Stimulated activated CD4-positive, alpha-beta T cell treated with anti-CD3 and anti-CD28 coated beads, Interleukin-2, amount 100 ng/mL, for 24 hours (primary cell): ENCODE measurements at regions not wholly inside any gene's neighbourhood (a gene's known extent, or its start where the extent isn't known, plus 50 kb on each side); places are given as distances from the start of the nearest gene placed in this dataset.

ENCODE experiments used
- DNase-seq, 2 donors: peaks; one replicate each; pipeline ENCODE4 v3.0.0-alpha.2; 2020

DNA sequence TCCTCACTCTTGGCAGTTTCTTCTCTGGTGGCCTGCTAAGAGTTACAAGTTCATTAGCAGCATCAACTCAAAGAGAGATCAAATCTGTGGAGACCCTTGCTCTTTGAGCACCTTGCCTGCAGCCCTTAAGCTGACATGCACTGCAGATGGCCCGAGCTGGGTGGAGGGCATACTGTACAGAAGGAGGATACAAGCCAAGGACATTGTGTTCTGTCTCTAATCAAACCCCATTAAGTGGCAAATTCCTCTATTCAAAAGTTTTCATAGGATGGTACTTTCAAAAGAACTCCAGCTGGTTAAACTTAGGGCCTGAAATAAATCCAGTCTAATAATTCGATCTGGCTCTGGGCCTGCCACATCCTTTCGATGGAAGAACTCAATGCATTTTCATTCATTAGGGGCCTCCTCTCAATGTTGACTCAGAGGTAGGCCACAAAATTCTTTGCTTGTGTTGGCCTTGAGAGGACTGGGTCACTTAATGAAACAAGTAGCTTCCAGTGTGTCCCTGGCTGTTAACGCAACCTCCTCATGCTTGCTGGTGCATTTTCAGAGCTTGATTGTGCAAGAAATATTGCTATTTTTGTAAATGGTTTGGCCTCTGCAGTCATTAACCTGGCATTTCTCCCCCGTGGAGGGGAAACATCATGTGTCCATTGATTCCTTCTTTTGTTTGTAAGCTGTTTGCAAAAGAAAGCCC, 318.2 kb downstream of the NUAK1 start:
- no peak for DNase-seq

DNA sequence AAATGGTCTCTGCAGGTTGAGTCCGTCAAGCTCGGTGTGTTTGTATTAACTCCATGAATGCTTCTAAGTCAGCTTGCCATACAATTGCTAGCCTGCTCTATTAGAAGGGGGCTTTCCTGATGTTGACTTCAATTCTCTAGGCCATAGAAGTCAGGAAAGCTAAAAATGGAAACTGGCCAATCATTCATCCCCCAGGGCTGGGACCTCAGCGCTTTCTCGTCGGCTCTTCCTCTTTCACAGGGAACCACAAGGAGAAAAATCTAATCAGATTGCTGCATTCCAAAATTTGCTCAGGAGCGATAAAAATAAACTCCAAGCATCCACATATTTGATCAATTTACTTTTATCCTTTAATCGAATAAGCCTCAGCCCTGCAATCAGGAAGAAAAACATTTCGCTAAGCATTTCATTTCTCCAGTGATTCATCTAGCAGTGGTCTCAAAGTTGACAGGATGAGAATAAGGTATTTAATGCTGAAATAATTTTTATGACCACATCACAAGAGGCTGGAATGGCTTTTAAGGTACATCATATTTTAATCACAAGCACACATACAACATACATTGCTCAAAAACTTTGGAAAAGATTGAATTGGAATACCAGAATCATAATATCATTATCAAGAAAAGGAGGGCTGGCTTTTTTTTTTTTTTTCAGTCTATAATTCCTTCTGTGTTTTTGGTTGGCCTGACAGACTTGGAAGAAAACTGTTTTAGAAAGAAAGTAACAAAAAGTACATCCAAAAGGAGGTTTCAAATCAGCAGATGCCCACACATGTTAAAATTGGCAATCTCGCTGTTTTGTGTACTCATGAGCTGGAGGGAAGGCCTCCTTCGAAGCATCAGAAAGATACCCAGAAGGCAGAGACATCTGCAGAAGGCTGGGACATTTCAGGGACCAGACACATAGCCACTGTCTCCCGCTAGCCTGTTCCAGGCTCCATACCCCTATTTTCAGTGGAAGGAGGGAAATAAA, 316.3 kb downstream of the NUAK1 start:
- DNase-seq = no peak

DNA sequence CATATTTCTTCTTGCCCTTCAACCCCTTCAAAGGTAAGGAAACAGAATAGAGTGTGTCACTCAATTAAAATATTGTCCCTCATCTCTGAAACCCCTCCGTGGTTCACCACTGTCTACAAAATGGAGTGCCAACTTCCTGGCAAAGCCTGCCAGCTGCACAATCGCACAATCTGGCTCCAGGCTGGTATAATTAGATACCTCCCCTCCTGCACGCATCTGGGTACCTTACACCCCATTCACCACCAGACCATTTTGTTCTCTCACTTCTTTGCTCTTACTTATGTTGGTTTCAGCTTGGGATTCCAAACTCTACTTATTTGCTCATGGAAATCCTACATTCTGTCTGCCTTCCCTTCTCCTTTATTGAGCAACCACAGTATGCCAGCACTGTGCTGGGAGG, 314.9 kb downstream of the NUAK1 start:
- no peak for DNase-seq

DNA sequence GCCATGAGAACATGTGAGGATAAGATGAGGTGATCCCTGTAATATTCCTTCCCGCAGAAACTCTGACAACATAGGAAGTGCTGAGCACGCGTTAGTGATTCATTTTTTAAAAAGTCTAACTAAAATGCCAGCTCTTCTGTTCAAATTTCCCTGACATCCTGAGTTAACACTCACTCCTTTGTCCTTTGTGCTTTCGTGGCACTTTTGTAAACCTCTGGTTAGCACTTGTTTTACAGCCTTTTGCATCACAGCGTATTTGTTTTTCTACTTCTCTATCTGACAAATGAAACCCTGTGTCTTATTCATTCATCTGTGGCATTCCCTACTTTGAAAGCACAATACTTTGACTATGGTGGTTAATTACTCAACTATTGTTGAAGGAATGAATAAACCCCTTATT, 313.6 kb downstream of the NUAK1 start:
- DNase-seq = no peak

DNA sequence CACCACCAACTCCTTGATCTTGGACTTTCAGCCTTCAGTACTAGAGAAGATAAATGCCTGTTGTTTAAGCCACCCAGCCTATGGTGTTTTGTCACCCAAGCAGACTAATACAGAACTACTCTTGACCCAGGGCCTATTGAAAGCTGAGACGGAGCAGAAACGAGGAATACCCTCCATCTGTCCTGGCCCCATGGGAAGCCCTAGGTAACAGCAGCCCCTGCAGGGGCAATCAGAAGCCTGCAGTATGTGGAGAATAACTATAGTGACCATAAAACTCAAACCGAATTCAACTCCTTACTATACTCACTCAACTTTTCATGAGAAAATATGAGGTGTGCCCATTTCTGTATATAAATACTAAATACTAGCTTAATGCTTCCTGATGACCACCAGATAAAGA, 307.4 kb downstream of the NUAK1 start:
- no peak for DNase-seq

DNA sequence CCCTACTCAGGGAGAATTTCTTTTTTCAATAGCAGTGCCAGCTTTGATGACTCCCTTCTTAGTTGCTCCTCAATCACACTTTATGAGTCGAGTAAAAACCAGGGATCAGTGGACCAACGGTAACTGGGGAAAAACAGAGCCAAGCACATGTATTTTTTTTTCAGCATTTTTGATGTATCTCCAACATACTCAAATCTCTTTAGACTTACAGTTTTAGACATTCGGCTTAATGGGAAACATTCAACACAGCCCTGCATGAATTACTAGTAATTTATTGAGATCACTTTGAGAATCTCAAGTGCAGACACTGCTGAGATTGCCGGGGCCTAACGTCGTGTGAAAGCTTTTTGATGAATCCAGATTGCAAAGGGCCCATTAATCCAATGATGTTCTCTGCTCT, 306.7 kb downstream of the NUAK1 start:
- DNase-seq = no peak

DNA sequence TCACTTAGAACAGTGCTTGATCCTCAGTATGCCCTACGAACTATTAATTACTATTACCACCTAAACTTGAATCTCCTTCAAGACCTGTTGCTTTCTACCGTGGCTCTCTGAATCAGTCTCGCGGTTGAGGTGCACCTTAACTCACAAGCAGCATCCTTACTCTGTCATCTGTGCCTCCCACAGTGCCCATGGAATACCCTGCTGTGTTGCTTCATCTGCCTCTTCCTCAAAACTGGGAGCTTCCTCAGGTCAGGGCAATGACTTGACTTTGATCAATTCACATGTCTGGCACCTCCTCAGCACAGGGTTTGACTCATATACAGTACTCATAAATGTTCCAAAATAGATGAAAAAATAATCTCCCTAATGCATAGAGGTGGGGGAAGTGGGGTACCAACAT, 305.9 kb downstream of the NUAK1 start:
- DNase-seq = no peak

DNA sequence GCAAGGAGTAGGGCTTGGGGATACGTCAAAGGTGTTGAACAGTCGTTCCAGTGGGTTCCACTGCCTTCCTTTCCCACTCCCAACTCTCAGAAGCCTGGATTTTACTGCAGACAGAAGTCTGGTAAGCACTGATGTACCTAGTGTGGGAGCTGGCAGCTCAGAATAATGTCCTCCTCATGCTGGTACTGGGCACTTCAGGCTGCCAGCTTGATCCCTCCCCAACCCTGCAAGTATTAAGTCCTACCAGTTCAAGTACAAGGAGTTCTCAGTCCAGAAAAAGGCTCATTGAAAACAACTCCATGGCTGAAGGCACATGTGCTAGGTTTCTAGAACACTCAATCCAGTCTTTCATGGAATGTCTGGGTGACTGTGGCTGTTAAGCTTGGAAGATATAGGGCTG, 304.3 kb downstream of the NUAK1 start:
- no peak for DNase-seq

DNA sequence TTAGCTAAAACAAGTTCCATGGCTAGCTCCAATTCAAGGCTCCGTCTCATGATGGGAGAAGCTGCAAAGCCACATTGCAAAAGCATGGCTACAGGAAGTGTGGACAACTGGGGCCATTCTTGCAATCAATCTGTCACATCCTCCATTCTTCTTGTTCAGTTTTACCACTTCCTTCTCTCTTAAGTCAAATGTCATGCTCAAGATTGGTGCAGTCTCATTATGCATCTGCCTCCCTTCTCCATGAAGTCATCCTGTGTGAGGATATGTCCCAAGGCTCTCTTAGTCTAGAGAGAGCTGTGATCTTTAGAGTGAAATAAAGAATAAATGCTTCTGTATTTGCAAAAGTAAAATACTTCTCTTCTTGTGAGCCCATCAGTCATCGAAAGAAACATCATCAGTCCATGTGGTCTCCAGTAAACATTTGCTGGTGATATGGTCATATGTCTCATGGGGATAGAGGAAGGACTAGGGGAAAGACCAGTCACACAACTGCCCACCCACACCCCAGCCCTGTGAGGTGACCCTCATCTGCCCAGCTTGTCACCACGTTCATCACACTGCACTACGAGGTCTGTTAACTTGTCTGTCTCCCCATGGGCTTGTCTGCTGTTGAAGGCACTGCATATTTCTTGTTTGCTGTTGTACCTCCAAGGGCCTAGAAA, 303.0 kb downstream of the NUAK1 start:
- no peak for DNase-seq

DNA sequence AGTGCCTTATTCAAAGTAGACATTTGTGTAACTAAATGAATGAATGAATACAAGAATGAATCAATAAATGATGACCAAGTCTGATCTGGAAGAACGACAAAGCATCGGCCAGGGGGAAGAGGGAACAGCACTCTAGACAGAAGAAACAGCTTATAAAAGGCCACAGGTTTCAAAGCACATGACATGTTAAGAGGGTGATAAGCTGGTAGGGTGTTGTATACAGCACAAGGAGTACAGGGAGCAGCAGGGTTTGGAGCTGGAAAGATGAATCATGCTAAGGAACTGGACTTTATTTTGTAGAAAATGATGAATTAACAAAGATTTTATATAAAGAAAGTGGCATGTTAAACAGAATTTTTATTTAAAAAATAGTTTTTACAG, 302.5 kb downstream of the NUAK1 start:
- DNase-seq = no peak

DNA sequence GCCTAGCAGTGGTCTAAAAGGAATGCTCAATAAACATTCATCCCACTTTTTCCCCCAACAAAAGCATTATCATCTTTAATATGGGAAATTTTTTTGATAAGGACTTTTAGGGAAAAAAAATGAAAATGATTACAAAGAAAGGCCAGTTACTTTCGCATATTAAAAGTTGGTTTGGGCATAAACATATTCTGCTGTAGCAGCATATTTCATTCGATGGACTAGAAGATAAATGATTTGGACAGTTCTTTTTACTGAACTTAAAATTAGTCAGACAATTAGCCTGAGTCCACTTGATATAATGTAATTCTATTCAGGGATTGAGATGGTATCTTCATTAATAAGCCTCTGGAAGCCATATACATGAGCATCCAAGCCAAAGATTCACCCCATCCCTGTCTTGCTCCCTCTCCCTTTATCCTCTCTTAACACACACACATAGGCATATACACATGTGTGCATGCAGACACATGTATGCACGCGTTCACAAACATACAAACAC, 299.1 kb downstream of the NUAK1 start:
- no peak for DNase-seq

DNA sequence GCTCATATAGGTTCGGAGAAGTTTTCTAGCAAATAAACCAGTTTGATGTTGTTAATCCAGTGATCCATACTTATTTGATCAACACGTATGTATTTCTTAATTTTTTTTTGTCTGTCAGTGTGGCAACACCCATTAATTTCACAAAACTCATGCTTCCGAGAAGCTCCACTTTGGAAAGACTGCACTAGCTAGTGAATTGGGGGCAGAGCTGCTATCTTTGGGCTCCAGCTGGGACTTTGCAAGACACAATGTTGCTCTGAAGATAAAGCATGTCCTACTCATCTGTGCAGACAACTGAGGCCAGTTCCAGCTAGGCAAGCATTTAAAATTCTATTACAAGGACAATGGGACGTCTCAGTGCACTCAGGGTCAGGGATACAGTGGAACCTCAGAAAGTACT, 298.4 kb downstream of the NUAK1 start:
- DNase-seq = no peak

DNA sequence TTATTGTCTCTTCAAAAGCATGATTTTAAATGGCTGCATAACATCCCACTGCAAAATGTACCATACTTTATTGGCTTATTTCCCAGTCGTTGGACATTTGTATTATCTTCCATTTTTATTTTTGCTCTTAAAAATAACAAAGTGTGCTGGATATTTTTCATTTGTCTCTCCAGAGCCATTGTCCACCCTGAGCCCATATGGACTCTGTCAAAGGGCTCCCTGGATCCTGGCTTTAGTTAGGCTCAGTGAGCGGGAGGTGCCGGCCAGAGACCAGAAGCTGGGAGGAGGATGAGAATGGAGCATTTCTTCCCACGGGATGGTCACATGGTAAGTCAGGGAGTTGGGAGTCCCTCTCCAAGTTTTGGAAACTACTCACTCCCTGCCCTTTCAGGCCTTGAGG, 296.9 kb downstream of the NUAK1 start:
- no peak for DNase-seq

DNA sequence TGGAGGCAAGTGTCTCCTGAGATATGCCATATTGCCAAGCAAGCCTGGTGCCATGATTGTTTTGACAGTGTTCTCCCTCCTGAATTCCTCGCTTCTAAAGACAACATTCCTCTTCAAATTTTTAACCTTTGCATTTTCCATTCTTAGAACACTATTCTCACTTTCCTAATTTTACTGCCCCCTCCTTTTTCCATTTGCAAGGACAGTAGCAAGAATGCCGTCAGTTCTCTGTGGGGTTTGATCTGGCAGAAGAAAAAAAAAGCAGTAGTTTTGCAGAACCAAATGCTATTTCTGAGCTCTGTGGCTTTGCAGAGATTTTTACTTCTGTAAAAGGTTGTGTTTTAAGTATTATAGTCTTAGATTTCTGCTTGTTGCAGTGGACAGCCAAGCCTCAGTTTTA, 295.2 kb downstream of the NUAK1 start:
- no peak for DNase-seq

DNA sequence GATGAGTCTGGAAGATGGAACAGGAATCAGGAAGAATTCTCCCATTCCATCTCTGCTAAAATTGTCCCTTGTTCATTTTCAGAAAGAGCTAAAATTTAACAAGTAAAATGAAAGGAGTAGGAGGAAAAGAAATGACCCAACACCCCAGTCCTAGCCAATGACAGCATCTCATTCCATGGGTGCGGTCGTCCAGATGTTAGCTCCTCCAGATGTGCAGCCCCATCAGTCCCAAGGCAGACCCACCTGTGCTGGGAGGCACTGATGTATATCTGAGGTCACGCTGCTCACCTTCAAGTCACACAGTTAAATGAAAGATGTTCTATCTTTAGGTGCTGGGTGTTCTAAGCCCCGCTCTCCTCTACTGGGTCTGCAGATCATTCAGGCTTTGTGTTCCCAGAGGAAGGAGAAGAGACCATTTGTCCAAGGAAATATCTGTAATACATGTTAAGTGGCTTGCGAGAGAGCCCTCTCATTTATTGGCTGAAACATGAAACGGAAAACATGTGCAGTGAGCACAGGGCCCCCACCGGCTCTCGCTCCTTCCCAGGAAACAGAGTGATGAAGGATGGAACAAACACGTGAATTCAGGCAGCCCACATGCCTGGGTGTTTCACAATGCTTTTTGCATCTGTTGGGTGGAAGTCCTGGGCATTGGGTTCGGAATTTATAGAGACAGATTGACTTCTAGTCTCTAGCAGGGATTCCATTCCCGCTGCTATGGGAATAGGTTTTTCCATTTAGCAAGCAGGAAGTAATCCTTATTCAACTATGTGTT, 294.6 kb downstream of the NUAK1 start:
- no peak for DNase-seq

DNA sequence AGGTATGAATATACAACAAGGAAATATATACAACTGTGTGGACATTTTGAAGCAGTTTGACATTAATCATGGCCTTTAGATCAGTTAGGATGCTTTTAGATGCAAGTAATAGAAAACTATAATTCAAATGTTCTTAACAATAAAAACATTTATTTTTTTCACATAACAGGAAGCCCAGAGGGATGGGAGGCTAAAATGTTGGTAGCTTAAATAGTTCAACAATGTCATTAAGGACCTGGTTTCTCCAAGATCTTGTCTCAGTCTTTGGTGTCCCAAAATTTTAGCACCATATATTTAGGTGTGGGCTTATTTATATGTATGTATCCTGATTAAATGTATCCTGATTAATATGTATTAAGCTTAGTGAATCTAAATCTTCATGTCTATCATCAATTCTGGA, 292.4 kb downstream of the NUAK1 start:
- no peak for DNase-seq

DNA sequence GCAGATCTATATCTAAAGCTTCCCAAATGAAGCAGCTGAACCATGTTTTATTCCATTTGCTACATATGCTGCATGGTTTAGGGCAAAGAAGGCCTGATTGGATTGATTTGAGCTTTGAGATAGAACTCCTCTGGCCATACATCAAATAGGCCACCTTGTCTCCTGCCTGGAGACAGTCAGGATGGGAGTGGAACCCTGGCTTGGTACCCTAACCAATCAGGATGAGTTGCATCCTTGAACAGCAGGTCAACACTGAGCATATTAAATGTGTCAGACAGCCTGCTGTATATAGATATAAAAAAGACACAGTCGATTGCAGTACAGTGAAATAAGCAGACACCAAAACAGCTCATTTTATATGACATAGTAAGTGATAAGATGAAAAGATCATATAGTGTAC, 291.7 kb downstream of the NUAK1 start:
- no peak for DNase-seq

DNA sequence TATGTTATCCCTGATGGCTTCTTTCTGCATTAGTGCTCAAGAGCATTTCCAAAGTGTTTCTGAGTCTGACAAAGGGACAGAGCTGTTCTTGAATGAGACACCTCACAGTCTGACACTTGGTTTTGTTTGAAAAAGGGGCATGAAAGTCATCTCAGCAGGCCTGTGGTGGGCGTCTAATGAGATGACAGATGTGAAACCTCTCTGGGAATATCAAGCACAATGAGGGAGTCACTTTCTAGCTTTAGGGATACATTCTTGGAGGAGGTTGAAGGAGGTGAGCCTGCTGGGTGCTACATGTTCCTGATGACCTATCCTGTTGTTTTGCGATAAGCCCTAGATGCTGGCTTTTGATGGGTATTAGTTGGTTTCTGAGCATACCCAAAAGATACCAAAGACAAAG, 290.5 kb downstream of the NUAK1 start:
- no peak for DNase-seq

DNA sequence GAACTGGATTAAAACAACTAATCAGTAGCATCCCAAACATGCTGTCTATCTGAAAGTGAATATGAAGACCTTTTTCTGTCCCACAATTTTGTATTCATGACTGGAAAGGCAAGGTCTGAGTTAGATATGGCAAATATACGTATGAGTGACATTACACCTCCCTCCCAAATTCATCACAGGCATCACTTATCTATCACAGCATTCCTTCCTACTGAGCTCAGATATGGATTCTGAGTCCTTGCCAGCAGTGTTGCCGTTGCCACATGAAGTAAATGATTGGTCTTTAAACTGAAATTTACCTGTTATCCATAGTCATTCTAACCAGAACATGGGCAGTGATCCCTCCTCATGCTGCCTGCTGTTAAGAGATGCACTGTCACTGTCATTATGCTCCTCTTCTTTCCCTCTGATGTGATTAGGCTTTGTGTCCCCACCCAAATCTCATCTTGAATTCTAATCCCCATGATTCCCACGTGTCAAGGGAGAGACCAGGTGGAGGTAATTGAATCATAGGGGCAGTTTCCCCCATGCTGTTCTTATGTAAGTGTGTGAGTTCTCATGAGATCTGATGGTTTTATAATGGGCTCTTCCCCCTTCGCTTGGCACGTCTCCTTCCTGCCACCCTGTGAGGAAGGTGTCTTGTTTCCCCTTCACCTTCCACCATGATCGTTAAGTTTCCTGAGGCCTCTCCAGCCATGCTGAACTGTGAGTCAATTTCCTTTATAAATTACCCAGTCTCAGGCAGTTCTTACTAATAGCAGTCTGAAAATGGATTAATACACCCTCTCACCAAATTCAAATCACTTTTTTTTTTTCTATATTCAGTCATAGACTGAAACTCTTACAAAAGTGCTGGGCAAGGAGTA, 288.4 kb downstream of the NUAK1 start:
- DNase-seq = no peak

DNA sequence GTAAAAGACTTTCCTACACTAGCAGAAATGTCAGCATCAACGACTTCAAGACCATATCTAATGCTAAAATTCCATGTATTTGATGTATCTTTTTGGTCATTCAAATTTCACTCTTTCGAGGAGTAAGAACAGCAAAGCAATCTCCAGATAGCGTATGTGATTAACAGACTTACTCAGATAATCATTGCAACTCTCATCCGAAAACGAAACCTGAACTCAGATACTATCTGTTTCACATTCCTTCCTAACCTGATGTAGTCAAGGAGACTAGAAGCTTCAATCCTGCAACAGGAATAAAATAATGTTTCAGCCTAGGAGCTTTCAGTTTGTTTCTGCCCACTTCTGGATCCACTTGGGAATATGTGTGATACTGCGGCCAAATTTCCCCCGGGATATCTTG, 286.3 kb downstream of the NUAK1 start:
- no peak for DNase-seq

DNA sequence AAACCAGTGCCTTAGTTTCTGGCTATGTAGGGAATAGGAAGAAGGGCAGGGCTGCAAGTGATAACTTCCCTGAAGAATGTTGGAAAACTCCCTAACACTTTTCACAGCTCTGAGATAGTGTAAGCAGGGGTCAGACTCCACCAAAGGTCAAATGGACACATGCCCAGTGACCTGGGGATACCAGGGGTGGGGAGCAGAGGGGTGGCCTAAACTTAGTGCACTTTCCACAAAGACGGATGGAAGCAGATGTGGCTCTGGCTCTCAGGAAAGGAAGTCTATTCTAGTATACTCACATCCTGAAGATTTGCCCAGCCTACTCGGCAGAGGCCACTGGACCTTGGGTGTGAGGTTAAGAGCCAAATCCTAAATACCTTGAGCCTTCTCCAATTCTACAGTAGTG, 285.8 kb downstream of the NUAK1 start:
- DNase-seq = no peak

DNA sequence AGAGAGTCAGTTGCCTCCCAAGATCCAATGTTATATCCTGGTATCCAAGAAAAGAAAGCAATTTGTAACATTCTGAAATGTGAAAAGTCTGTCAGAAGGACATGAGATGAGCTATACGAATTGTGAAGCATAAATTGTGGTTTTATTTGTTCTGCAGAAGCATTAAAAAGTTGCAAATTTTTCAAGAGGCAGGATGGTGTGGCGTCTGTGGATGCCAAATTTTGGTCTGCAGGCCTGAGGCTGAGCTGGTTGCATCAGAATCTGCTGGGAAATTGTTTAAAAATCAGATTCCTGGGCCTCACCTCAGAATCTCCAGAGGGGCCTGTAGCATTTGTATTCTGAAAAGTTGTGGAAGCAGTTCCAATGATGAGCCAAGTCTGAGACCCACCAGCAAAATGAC, 284.7 kb downstream of the NUAK1 start:
- DNase-seq = no peak
